ENCODE measurements at regions not wholly inside any gene's neighbourhood (a gene's known extent, or its start where the extent isn't known, plus 50 kb on each side); places are given as distances from the start of the nearest gene placed in this dataset.
"Not testable (repeated sequence)": the region's sequence is repeated elsewhere in the genome, so short reads cannot be mapped to it uniquely, and the experiment has no call there.

DNA sequence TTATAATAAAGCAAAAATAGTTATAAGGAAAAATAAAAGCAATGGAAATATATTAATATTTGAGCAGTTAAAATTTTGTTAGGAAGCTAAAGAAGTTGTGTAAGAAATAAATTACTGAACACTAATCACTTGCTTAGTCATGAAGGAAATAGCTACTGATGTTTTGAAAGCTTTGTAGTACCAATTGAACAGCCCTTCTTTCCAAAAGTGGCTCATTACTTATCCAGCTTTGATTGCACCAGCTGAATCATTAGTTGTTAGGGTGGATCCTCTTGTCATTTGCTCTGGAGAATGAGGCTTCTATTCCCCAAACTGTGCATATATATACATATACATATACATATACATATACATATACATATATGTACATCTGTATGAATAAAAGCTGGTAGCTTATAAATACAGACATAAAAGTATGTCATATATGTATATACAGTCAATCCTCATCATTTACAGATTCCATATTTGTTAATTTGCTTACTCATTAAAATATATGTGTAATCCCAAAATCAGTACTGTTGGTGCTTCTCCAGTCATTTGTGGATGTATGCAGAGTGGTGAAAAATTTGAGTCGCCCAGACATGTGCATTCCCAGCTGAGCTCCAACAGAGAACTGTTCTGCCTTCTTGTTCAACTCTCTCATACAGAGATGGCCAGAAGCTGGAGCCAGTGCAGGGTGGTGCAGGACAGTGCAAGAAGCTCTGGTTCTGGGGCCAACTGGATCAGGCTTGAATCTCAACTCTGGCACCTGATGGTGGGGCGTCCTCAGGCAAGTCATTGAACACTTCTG lies 214.1 kb downstream of the RPAP3 start:
- no peak for DNase-seq

GRCh38 chr12:47488888-47489287 lies 216.9 kb downstream of the RPAP3 start:
- DNase-seq, result no peak

DNA sequence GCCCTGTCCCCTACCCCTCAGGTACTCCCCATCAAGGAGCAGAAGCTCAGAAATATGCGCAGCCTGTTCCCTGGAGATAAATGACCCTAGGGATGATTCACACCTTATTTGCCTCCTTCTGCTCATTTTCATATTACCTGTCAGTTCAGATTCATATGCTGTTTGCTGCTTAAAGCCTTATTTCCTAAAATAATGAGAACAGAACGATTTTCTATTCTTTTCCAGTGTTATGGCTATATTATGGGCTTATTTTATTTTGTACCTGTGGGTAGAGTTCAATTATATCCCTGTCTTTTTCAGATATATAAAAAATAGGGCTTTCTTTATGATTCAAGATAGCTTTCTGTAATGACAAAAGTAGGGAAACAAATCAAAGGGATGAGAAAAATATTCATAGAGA lies 224.8 kb downstream of the RPAP3 start:
- no peak for DNase-seq

GRCh38 chr12:47478426-47478825 lies 227.4 kb downstream of the RPAP3 start:
- DNase-seq, result no peak

DNA sequence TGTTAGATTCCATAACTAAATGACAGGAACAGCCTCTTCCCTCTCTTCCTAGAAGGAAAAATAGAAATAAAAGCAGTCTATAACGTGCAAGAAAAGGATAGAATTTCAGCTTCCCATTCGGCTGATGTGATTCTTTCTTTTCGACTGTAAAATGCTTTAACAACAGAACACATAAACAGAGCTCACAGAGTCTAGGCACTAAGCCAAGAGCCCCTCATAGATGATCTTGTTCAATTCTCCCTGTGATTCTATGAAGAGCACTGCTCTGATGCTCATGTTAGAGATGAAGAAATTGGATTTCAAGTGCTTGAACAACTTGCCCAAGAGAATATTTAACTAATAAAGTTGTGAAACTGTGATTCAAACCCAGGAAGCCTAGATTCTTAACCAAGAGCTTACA lies 232.7 kb downstream of the RPAP3 start:
- DNase-seq, result no peak

DNA sequence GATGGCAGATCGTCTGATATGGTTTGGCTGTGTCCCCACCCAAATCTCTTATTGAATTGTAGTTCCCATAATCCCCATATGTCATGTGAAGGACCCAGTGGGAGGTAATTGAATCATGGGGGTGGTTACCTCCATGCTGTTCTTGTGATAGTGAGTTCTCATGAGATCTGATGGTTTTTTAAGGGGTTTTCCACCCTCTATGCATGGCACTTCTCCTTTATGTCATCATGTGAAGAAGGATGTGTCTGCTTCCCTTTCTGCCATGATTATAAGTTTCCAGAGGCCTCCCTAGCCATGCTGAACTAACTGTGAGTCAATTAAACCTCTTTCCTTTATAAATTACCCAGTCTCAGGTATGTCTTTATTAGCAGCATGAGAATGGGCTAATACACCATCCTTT lies 235.5 kb downstream of the RPAP3 start:
- not testable (repeated sequence) for DNase-seq

GRCh38 chr12:47463918-47464317 lies 241.9 kb downstream of the RPAP3 start:
- DNase-seq, result not testable (repeated sequence)

- peak in 1 of 58 donors; percentile 4 for DNase-seq
Observed at GRCh38 chr12:47458279-47458678, 247.6 kb downstream of the RPAP3 start.

GRCh38 chr12:47449797-47450196 lies 256.0 kb downstream of the RPAP3 start:
- DNase-seq, result no peak

DNA sequence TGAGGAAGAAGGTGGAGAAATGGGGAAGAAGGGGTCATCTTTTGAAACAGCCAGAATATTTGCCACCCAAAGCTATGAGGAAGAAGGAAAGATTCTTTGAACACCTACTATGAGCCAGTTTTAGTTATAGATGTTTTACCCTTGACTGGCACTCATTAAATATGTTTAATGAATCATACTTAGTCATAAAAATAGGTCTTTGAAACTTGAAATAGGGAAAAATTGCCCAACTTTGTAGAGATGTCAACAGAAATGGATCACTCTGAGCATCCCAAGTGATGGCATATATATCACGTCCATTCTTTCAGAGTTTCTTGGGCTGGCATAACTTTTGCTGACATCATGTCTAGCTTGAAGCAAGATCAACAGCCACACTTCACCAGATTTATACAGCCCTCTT lies 263.5 kb downstream of the RPAP3 start:
- DNase-seq, result no peak

GRCh38 chr12:47441490-47441889 lies 264.3 kb downstream of the RPAP3 start:
- DNase-seq, result no peak

- DNase-seq, result no peak
Observed at GRCh38 chr12:47438175-47438574, 267.7 kb downstream of the RPAP3 start.

DNA sequence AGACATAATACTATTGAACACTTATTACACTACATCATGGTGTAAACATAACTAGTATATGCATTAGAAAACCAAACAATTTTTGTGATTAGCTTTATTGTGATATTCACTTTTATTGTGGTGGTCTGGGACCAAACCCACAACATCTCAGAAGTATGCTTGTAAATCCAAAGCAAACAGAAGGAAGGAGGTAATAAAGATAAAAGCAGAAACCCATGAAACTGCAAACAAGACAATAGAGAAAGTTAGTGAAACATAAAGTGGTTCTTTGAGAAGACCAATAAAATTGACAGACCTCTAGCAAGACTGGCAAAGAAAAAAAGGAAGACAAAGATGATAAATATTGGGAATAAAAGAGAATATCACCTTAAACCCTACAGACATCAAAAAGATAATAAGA lies 268.3 kb downstream of the RPAP3 start:
- DNase-seq, result no peak

GRCh38 chr12:47433876-47434275 lies 272.0 kb downstream of the RPAP3 start:
- no peak for DNase-seq

DNA sequence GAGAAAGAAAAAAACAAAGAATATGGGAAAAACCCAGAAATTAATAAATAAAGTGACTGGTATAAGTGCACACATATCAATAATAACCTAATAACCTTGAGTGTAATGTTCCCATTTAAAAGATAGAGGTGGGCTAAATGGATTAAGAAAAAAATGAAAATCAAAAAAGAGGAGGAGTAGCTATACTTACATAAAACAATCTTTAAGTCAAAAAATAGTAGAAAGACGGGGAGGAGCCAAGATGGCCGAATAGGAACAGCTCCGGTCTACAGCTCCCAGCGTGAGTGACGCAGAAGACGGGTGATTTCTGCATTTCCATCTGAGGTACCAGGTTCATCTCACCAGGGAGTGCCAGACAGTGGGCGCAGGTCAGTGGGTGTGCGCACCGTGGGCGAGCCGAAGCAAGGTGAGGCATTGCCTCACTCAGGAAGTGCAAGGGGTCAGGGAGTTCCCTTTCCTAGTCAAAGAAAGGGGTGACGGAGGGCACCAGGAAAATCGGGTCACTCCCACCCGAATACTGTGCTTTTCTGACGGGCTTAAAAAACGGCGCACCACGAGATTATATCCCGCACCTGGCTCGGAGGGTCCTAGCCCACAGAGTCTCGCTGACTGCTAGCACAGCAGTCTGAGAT lies 279.0 kb downstream of the RPAP3 start:
- not testable (repeated sequence) for DNase-seq

- DNase-seq, result no peak
Observed at GRCh38 chr12:47422611-47423010, 283.2 kb downstream of the RPAP3 start.

- no peak for DNase-seq
Observed at GRCh38 chr12:47419497-47419896, 286.3 kb downstream of the RPAP3 start.

DNA sequence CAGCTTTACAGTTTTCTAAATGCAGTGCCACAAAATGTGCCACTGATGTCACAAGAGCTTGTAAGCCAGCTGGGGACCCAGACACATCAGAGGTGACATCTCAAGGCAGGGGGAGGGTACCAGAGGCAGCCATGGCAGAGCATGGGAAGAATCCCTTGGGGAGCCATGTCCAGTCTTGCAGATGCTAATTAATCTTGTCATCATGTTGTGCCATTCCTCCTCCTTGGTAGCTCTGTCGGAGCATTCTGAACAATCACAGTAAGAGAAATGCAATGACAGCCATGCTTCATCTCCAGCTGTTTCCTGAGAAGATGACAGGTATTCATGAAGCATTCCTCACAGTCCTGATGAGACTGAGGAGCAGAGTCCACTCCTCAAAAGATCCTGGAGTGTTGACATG lies 287.9 kb downstream of the RPAP3 start:
- DNase-seq, result no peak

GRCh38 chr12:47417121-47417520 lies 288.7 kb downstream of the RPAP3 start:
- DNase-seq, result no peak

GRCh38 chr12:47415054-47415453 lies 290.8 kb downstream of the RPAP3 start:
- no peak for DNase-seq

DNA sequence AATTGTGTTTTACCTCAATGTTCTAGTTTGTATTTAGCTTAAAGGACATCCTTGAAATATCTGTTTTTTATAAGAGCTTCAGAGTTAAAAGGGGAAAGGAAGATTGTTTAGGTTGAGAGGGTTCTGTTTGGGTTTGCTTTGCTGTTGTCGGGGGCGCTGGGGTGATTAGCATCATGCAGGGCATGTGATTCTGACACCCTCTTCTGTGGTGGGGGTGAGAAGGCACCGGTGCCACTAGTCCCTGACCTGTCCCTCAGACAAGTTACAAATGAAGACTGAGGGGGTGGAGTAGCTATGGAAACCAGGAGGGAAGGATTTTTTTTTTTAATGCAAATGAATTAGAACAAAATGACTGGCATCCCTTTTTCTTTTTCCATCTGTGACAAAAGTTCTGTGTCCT lies 291.3 kb downstream of the RPAP3 start:
- no peak for DNase-seq

- DNase-seq, result no peak
Observed at GRCh38 chr12:47413806-47414205, 292.0 kb downstream of the RPAP3 start.

GRCh38 chr12:47412601-47413236 lies 293.1 kb downstream of the RPAP3 start:
- DNase-seq, result no peak
